Neural cell (in vitro differentiated cells): ENCODE measurements at regions not wholly inside any gene's neighbourhood (a gene's known extent, or its start where the extent isn't known, plus 50 kb on each side); places are given as distances from the start of the nearest gene placed in this dataset.

Experiments used
- CTCF ChIP-seq: fragments of 450-650 bp; IDR thresholded peaks from 2 replicates; pipeline ENCODE4 v1.5.1; 2014; ENCODE audit warnings: antibody characterized with exemption, mild to moderate bottlenecking, moderate library complexity; ENCODE audit not compliant: poor library complexity, severe bottlenecking
- EP300 ChIP-seq: fragments of 450-650 bp; conservative IDR thresholded peaks from 2 replicates; pipeline ENCODE4 v1.6.1; 2014; ENCODE audit warnings: antibody characterized with exemption, mild to moderate bottlenecking, moderate library complexity; ENCODE audit not compliant: poor library complexity, severe bottlenecking
- EZH2 ChIP-seq: fragments of 200-600, 300-800 bp; shearing (Covaris generic), sonication (generic); IDR thresholded peaks from 2 replicates; pipeline ENCODE4 v1.6.1; 2014; ENCODE audit warnings: antibody characterized with exemption, low read length, borderline replicate concordance, mild to moderate bottlenecking; ENCODE audit not compliant: insufficient read depth, poor library complexity, severe bottlenecking
- MXI1 ChIP-seq: fragments of 450-650 bp; conservative IDR thresholded peaks from 2 replicates; pipeline ENCODE4 v1.6.1; 2014; ENCODE audit warnings: antibody characterized with exemption, mild to moderate bottlenecking; ENCODE audit not compliant: poor library complexity, severe bottlenecking
- POLR2AphosphoS5 ChIP-seq: IDR thresholded peaks from 2 replicates; pipeline ENCODE4 v1.6.1; 2012
- RAD21 ChIP-seq: fragments of 450-650 bp; conservative IDR thresholded peaks from 2 replicates; pipeline ENCODE4 v1.6.1; 2014; ENCODE audit warnings: antibody characterized with exemption, mild to moderate bottlenecking, moderate library complexity
- REST ChIP-seq: IDR thresholded peaks from 2 replicates; pipeline ENCODE4 v1.6.1; 2012; ENCODE audit warnings: borderline replicate concordance
- SMC3 ChIP-seq: fragments of 450-650 bp; conservative IDR thresholded peaks from 2 replicates; pipeline ENCODE4 v1.6.1; 2014; ENCODE audit warnings: antibody characterized with exemption, mild to moderate bottlenecking, moderate library complexity; ENCODE audit not compliant: poor library complexity

- no peak for TF ChIP-seq CTCF
- TF ChIP-seq REST, result no peak
- TF ChIP-seq EP300, result no peak
- TF ChIP-seq SMC3, result no peak
- TF ChIP-seq EZH2, result no peak
- TF ChIP-seq RAD21, result no peak
- TF ChIP-seq POLR2AphosphoS5, result no peak
- TF ChIP-seq MXI1, result no peak
Measured at GRCh38 chr18:2169656-2170055, 401.6 kb downstream of the METTL4 start.
